ENCODE measurements at regions not wholly inside any gene's neighbourhood (a gene's known extent, or its start where the extent isn't known, plus 50 kb on each side); places are given as distances from the start of the nearest gene placed in this dataset.
"Not testable (repeated sequence)": the region's sequence is repeated elsewhere in the genome, so short reads cannot be mapped to it uniquely, and the experiment has no call there.

DNA sequence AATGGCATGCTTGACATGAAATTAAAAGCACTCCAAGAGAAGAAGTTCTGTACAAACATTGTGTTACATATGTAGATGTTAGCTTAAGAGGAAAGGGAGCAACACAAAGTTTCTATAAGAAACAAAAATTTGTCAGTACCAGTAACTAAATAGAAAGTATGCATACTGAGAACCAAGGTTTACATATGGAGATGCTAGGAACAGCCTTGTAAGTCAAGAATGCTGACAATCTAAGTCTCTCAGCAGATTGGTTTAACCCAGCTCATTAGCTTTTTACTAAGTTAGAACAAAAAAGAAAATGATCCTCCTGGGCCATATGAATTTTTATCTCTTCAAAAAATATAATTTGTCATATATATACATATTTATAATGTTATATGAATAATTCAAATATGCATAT lies 2022.1 kb upstream of the ACO1 start:
- no peak overlapping the region for H3K4me3 ChIP-seq (ENCODE audit: low read depth, low read length)
- TF ChIP-seq, protein P1, sequence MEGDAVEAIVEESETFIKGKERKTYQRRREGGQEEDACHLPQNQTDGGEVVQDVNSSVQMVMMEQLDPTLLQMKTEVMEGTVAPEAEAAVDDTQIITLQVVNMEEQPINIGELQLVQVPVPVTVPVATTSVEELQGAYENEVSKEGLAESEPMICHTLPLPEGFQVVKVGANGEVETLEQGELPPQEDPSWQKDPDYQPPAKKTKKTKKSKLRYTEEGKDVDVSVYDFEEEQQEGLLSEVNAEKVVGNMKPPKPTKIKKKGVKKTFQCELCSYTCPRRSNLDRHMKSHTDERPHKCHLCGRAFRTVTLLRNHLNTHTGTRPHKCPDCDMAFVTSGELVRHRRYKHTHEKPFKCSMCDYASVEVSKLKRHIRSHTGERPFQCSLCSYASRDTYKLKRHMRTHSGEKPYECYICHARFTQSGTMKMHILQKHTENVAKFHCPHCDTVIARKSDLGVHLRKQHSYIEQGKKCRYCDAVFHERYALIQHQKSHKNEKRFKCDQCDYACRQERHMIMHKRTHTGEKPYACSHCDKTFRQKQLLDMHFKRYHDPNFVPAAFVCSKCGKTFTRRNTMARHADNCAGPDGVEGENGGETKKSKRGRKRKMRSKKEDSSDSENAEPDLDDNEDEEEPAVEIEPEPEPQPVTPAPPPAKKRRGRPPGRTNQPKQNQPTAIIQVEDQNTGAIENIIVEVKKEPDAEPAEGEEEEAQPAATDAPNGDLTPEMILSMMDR (IDR thresholded peaks at IDR 0.05; ENCODE audit: insufficient read depth, low read length, poor library complexity, severe bottlenecking), result no peak
- DNase-seq (ENCODE audit: low read depth), result no peak
- no peaks in the 10 kb centered on the region for H3K27me3 ChIP-seq (ENCODE audit: control insufficient read depth, insufficient read depth, low read length)
- H3K36me3 ChIP-seq (ENCODE audit: control insufficient read depth, insufficient read depth, low read length), result no peaks in the 10 kb centered on the region

DNA sequence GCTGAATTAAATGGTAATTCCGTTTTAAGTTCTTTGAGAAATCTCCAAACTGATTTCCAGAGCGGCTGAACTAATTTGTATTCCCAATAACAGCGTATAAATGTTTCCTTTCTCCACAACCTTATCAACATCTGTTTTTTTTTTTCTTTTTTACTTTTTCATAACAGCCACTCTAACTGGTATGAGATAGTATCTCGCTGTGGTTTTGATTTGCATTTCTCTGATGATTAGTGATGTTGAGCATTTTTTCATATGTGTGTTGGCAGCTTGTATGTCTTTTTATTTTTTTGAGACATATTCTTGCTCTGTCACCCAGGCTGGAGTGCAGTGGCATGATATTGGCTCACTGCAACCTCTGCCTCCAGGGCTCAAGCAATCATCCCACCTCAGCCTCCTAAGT lies 2018.3 kb upstream of the ACO1 start:
- DNase-seq (ENCODE audit: low read depth); H3K36me3 ChIP-seq (ENCODE audit: control insufficient read depth, insufficient read depth, low read length); H3K4me3 ChIP-seq (ENCODE audit: low read depth, low read length); H3K27me3 ChIP-seq (ENCODE audit: control insufficient read depth, insufficient read depth, low read length): not testable (repeated sequence)

DNA sequence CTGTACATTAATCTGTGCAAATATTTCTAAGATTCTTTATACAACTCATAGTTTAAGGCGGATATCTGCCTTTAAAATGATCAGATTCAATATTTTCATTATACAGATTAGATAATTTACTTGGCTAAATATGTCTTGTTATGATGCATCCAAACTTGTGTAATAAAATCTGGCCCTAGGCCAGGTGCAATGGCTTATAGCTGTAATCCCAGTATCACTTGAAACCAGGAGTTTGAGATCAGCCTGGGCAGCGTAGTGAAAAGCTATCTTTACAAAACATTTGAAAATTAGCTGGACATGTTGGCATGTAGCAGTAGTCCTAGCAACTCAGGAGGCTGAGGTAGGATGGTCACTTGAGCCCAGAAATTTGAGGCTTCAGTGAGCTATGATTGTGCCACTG lies 2002.2 kb upstream of the ACO1 start:
- H3K36me3 ChIP-seq (ENCODE audit: control insufficient read depth, insufficient read depth, low read length), result no peaks in the 10 kb centered on the region
- TF ChIP-seq, protein P1 (IDR thresholded peaks at IDR 0.05; ENCODE audit: insufficient read depth, low read length, poor library complexity, severe bottlenecking), result no peak
- H3K27me3 ChIP-seq (ENCODE audit: control insufficient read depth, insufficient read depth, low read length), result no peaks in the 10 kb centered on the region
- no peak for DNase-seq (ENCODE audit: low read depth)
- H3K4me3 ChIP-seq (ENCODE audit: low read depth, low read length), result no peak overlapping the region

DNA sequence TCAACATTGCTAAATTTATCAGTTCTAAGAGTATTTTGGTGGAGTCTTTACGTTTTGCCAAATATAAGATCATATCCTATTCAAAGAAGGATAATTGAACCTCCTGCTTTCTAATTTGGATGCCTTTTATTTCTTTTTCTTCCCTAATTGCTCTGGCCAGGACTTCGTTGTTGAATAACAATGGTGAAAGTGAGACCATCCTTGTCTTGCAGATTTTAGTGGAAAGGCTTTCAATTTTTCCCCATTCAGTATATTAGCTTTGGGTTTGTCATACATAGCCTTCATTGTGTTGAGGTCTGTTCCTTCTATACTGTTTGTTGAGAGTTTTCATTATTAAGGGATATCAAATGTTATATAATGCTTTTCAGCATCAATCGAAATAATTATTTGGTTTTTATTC lies 1974.2 kb upstream of the ACO1 start:
- H3K4me3 ChIP-seq (ENCODE audit: low read depth, low read length), result no peak overlapping the region
- H3K36me3 ChIP-seq (ENCODE audit: control insufficient read depth, insufficient read depth, low read length), result no peaks in the 10 kb centered on the region
- TF ChIP-seq, protein P1 (IDR thresholded peaks at IDR 0.05; ENCODE audit: insufficient read depth, low read length, poor library complexity, severe bottlenecking), result no peak
- H3K27me3 ChIP-seq (ENCODE audit: control insufficient read depth, insufficient read depth, low read length), result no peaks in the 10 kb centered on the region
- DNase-seq (ENCODE audit: low read depth), result no peak

DNA sequence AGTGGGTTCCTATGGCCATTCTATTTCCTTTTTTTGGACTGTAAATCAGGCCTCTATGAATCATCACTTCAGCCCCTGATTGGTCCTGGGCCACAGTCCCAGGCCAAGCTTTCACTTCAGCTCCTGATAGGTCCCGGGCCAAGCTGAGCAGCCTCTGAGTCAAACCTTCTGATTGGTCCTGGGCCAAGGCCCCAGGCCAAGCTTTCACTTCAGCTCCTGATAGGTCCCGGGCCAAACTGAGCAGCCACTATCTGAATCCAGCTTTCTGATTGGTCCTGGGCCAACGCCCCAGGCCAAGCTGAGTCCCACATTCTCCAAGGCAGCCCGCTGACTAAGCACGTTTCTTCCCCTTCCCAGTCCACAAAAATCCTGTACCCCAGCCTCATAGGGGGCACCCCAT lies 1972.9 kb upstream of the ACO1 start:
- DNase-seq (ENCODE audit: low read depth), result no peak
- Histone ChIP-seq H3K4me3 (ENCODE audit: low read depth, low read length) (no peak overlapping the region), H3K36me3 (ENCODE audit: control insufficient read depth, insufficient read depth, low read length) (no peaks in the 10 kb centered on the region), H3K27me3 (ENCODE audit: control insufficient read depth, insufficient read depth, low read length) (no peaks in the 10 kb centered on the region)
- TF ChIP-seq, protein P1 (IDR thresholded peaks at IDR 0.05; ENCODE audit: insufficient read depth, low read length, poor library complexity, severe bottlenecking), result no peak

DNA sequence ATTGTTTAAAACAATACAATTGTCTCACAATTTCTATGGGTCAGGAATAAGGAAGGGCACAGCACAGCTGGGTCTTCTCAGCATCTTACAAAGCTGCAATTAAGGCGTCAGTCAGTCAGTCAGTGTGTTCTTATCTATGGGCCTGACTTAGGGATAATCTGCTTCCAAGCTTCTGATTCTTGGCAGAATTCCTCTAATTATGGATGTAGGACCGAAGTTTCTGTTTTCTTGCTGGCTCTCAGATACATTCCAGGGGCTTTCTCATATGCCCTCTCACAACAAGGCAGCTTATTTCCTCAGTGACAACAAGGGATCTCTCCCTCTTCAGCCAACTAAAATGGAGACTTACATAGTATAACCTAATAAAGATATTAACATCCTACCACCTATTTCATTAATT lies 1925.3 kb upstream of the ACO1 start:
- no peaks in the 10 kb centered on the region for H3K27me3 ChIP-seq (ENCODE audit: control insufficient read depth, insufficient read depth, low read length)
- no peak for DNase-seq (ENCODE audit: low read depth)
- TF ChIP-seq, protein P1 (IDR thresholded peaks at IDR 0.05; ENCODE audit: insufficient read depth, low read length, poor library complexity, severe bottlenecking), result no peak
- no peaks in the 10 kb centered on the region for H3K36me3 ChIP-seq (ENCODE audit: control insufficient read depth, insufficient read depth, low read length)
- H3K4me3 ChIP-seq (ENCODE audit: low read depth, low read length), result no peak overlapping the region

All from kidney epithelial cell (primary cell).